ENCODE measurements at regions not wholly inside any gene's neighbourhood (a gene's known extent, or its start where the extent isn't known, plus 50 kb on each side); places are given as distances from the start of the nearest gene placed in this dataset.
"Not testable (repeated sequence)": the region's sequence is repeated elsewhere in the genome, so short reads cannot be mapped to it uniquely, and the experiment has no call there.

GRCh38 chr2:220764171-220764570, 807.9 kb downstream of the EPHA4 start:
- TF ChIP-seq ZFX (IDR thresholded peaks at IDR 0.05; ENCODE audit: borderline replicate concordance) (no peak), CTCF (IDR thresholded peaks at IDR 0.05) (no peak)
- no peak overlapping the region for H3K27ac ChIP-seq

GRCh38 chr2:220767591-220768255, 804.4 kb downstream of the EPHA4 start:
- no peak for TF ChIP-seq ZFX (IDR thresholded peaks at IDR 0.05; ENCODE audit: borderline replicate concordance)
- no peak for TF ChIP-seq CTCF (IDR thresholded peaks at IDR 0.05)
- no peak overlapping the region for H3K27ac ChIP-seq

GRCh38 chr2:220775856-220776488, 796.1 kb downstream of the EPHA4 start:
- TF ChIP-seq CTCF (IDR thresholded peaks at IDR 0.05) (no peak), ZFX (IDR thresholded peaks at IDR 0.05; ENCODE audit: borderline replicate concordance) (no peak)
- no peak overlapping the region for H3K27ac ChIP-seq

DNA sequence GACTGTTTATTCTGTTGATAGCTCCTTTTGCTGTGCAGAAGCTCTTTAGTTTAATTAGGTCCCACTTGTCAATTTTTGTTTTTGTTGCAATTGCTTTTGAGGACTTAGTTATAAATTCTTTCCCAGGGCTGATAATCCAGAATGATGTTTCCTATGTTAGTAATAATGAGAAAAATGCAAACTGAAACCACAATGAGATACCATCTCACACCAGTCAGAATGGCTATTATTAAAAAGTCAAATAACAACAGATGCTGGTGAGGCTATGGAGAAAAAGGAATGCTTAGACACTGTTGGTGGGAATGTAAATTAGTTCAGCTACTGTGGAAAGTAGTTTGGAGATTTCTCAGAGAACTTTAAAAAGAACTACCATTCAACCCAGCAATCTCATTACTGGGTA, 793.0 kb downstream of the EPHA4 start:
- H3K27ac ChIP-seq, result not testable (repeated sequence)

DNA sequence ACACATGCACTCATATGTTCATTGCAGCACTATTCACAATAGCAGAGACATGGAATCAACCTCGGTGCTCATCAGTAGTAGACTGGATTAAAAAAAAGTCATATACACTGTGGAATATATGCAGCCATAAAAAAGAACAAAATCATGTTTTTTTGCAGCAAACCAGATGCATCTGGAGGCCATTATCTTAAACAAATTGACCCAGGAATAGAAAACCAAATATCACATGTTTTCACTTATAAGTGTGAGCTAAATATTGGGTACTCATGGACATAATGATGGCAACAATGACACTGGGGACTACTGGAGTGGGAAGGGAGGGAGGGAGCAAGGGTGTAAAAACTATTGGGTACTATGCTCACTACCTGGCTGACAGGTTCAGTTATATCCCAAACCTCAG, 792.6 kb downstream of the EPHA4 start:
- TF ChIP-seq CTCF (IDR thresholded peaks at IDR 0.05) (no peak), ZFX (IDR thresholded peaks at IDR 0.05; ENCODE audit: borderline replicate concordance) (no peak)

DNA sequence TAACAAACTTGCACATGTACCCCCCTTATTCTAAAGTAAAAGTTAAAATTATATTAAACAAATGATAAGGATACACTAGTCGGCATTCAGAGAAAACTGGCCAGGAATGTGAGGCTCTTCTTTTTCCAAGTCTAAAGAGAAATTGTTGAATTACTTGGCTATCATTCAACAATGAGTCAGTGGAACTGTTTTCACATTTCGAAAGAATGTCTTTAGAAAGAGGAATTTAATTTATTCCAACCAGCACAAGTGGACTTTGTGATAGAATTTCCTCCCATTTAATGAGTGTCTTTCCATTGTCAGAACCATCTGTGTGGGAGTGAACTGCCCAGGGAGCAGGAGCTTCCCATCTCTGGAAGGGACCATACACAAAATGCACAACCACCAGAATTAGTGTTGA, 792.2 kb downstream of the EPHA4 start:
- no peak overlapping the region for H3K27ac ChIP-seq
- TF ChIP-seq ZFX (IDR thresholded peaks at IDR 0.05; ENCODE audit: borderline replicate concordance) (no peak), CTCF (IDR thresholded peaks at IDR 0.05) (no peak)

More for the DNA sequence above, 792.6 kb downstream of the EPHA4 start:
- H3K27ac ChIP-seq, result no peak overlapping the region

DNA sequence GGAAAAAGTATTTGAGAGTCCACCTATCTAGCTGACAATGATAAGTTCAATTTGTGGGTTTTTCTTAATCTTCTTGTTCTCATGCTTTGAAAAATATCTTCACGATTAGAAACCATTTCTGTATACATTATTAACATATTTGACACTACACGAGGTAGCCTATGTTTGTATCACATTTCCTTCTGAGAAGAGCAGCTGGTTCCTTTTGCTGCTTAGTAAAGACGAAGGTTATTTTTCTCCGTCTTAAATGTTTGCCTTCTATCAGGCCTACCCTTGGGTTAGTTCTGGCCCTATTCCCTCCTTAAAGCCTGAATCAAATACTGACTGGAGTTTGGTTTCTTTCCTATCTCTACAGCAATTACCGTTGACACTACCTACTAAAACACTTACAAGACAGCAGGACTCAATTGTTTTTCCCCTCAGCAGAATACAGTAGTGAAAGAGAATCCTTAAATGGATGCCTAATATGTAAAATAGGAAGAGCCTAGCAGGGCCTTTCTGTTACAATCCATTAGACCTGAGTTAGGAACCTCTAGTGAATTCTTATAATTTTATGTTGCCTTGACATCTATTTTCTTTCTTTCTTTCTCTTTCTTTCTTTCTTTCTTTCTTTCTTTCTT, 790.4 kb downstream of the EPHA4 start:
- TF ChIP-seq CTCF (IDR thresholded peaks at IDR 0.05) (no peak), ZFX (IDR thresholded peaks at IDR 0.05; ENCODE audit: borderline replicate concordance) (no peak)
- no peak overlapping the region for H3K27ac ChIP-seq

All from 22Rv1 (cell line).